ENCODE measurements at regions not wholly inside any gene's neighbourhood (a gene's known extent, or its start where the extent isn't known, plus 50 kb on each side); places are given as distances from the start of the nearest gene placed in this dataset.

DNA sequence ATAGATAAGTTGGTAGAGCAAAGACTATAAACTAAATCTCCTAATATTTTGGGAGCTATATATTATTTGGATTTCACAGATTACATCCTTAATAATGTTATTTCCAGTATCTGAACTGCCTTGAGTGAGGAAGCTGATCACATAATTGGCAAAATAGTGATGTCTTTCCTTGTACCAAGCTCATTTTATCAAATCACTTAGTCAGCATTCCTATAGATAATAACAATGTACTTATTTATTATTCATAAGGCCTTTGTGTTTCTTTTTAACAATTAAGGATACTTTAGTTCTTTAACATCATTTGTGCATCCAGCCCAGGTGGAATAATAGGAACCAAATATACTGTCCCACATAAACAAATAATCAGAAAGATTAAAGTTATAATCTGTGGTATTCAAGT lies 1093.6 kb downstream of the PCDH18 start (continued):
- TF ChIP-seq ZBED1 (IDR thresholded peaks at IDR 0.05; ENCODE audit: borderline replicate concordance) (no peak), PAX5 (IDR thresholded peaks at IDR 0.05; ENCODE audit: borderline replicate concordance, low read depth, low read length) (no peak), TBL1XR1 (IDR thresholded peaks at IDR 0.05; ENCODE audit: low read depth, low read length) (no peak), SP1 (IDR thresholded peaks at IDR 0.05; ENCODE audit: low read depth, low read length) (no peak)

- TF ChIP-seq, protein P1, sequence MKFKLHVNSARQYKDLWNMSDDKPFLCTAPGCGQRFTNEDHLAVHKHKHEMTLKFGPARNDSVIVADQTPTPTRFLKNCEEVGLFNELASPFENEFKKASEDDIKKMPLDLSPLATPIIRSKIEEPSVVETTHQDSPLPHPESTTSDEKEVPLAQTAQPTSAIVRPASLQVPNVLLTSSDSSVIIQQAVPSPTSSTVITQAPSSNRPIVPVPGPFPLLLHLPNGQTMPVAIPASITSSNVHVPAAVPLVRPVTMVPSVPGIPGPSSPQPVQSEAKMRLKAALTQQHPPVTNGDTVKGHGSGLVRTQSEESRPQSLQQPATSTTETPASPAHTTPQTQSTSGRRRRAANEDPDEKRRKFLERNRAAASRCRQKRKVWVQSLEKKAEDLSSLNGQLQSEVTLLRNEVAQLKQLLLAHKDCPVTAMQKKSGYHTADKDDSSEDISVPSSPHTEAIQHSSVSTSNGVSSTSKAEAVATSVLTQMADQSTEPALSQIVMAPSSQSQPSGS (IDR thresholded peaks at IDR 0.05; ENCODE audit: low read length) = no peak
- TF ChIP-seq SUPT20H (IDR thresholded peaks at IDR 0.05; ENCODE audit: borderline replicate concordance, control insufficient read depth, low read depth, low read length) = no peak
- no peak for TF ChIP-seq BMI1 (IDR thresholded peaks at IDR 0.05; ENCODE audit: borderline replicate concordance)
- TF ChIP-seq, protein P2, sequence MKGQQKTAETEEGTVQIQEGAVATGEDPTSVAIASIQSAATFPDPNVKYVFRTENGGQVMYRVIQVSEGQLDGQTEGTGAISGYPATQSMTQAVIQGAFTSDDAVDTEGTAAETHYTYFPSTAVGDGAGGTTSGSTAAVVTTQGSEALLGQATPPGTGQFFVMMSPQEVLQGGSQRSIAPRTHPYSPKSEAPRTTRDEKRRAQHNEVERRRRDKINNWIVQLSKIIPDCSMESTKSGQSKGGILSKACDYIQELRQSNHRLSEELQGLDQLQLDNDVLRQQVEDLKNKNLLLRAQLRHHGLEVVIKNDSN (IDR thresholded peaks at IDR 0.05; ENCODE audit: borderline replicate concordance, extremely low read length, insufficient read depth, low read depth, low read length) = no peak
- no peak for TF ChIP-seq MYB (IDR thresholded peaks at IDR 0.05; ENCODE audit: borderline replicate concordance, low read depth, low read length)
- TF ChIP-seq CHD4 (IDR thresholded peaks at IDR 0.05) = no peak
- no peak for TF ChIP-seq EGR1 (IDR thresholded peaks at IDR 0.05; ENCODE audit: borderline replicate concordance in 1 of 2, low read depth in 2 of 2, low read length in 2 of 2)
- no peak for TF ChIP-seq IRF3 (IDR thresholded peaks at IDR 0.05)
- no peak for TF ChIP-seq CHD2 (IDR thresholded peaks at IDR 0.05; ENCODE audit: borderline replicate concordance, low read depth, low read length)
- TF ChIP-seq SMARCA5 (IDR thresholded peaks at IDR 0.05) = no peak
- no peak for TF ChIP-seq HCFC1 (IDR thresholded peaks at IDR 0.05; ENCODE audit: low read length)
- intact Hi-C loops (cut with micrococcal nuclease; ENCODE audit: unreplicated experiment) = loop anchor here (10.0 kb wide), 1 partner anchor 441 kb away; no protein-coding TSS in a partner anchor
- Histone ChIP-seq H3K4me2 (ENCODE audit: control insufficient read depth, insufficient read depth) (no peak overlapping the region), H3K27ac (ENCODE audit: control insufficient read depth, insufficient read depth) (no peak overlapping the region), H3K9ac (ENCODE audit: control insufficient read depth, insufficient read depth, low read length) (no peak overlapping the region), H3K4me3 (no peak overlapping the region), H3K27me3 (replicated peaks in 1 of 2; ENCODE audit: control insufficient read depth in 2 of 2, insufficient read depth in 2 of 2, low read length in 1 of 2) (no peaks in the 10 kb centered on the region), H4K20me1 (ENCODE audit: control insufficient read depth, insufficient read depth) (no peaks in the 10 kb centered on the region), H3K4me1 (ENCODE audit: control insufficient read depth, insufficient read depth, low read length) (no peaks in the 10 kb centered on the region), H3K36me3 (ENCODE audit: control insufficient read depth in 2 of 2, insufficient read depth in 2 of 2, low read length in 1 of 2) (no peaks in the 10 kb centered on the region), H2AFZ (ENCODE audit: control insufficient read depth, low read depth, low read length) (no peak overlapping the region), H3K79me2 (ENCODE audit: control insufficient read depth, insufficient read depth, low read length) (no peaks in the 10 kb centered on the region), H3K9me3 (replicated peaks; ENCODE audit: control insufficient read depth, insufficient read depth, low read length) (no peaks in the 10 kb centered on the region)
- ChIA-PET POLR2A (no interaction called here), RAD21 (ENCODE audit: unreplicated experiment) (no interaction called here), CTCF (no interaction called here), SMC1A (ENCODE audit: uncharacterized antibody, unreplicated experiment) (no interaction called here)
- BruUV-seq (replicated peaks) = no TSS peak
- DNase-seq (ENCODE audit: low read depth, low spot score) = no peak
- no peak for ATAC-seq
- in situ Hi-C loops (cut with MboI) = no loop called here
- FAIRE-seq = no peak
These were observed 1108.2 kb downstream of the PCDH18 start for GRCh38 chr4:136424052-136424451.
